NCI-H1092 (cell line): ENCODE measurements at regions not wholly inside any gene's neighbourhood (a gene's known extent, or its start where the extent isn't known, plus 50 kb on each side); places are given as distances from the start of the nearest gene placed in this dataset.

Experiments
- DNase-seq: peaks from one replicate; lab custom pipeline; 2025; lab: John Stamatoyannopoulos, UW

- DNase-seq = no peak
Measured at GRCh38 chr2:41913921-41914609, 133.8 kb upstream of the PKDCC start.

- no peak for DNase-seq
Measured at GRCh38 chr2:41914936-41915335, 132.9 kb upstream of the PKDCC start.

- no peak for DNase-seq
Measured at GRCh38 chr2:41916177-41916576, 131.6 kb upstream of the PKDCC start.

- no peak for DNase-seq
Measured at GRCh38 chr2:41917587-41917986, 130.2 kb upstream of the PKDCC start.

GRCh38 chr2:41919135-41919534 lies 128.7 kb upstream of the PKDCC start:
- DNase-seq = no peak

GRCh38 chr2:41920181-41920580 lies 127.6 kb upstream of the PKDCC start:
- DNase-seq = no peak

GRCh38 chr2:41920812-41921211 lies 127.0 kb upstream of the PKDCC start:
- DNase-seq = no peak

- no peak for DNase-seq
Measured at GRCh38 chr2:41922177-41922576, 125.6 kb upstream of the PKDCC start.

- no peak for DNase-seq
Measured at GRCh38 chr2:41923156-41923786, 124.5 kb upstream of the PKDCC start.

- no peak for DNase-seq
Measured at GRCh38 chr2:41924024-41924423, 123.8 kb upstream of the PKDCC start.

- DNase-seq = no peak
Measured at GRCh38 chr2:41924709-41925408, 123.0 kb upstream of the PKDCC start.

- DNase-seq = no peak
Measured at GRCh38 chr2:41925712-41926111, 122.1 kb upstream of the PKDCC start.

- DNase-seq = no peak
Measured at GRCh38 chr2:41926614-41927580, 120.9 kb upstream of the PKDCC start.

GRCh38 chr2:41927581-41928264 lies 120.1 kb upstream of the PKDCC start:
- DNase-seq = no peak

GRCh38 chr2:41928526-41928925 lies 119.3 kb upstream of the PKDCC start:
- DNase-seq = no peak

GRCh38 chr2:41930807-41931566 lies 116.8 kb upstream of the PKDCC start:
- no peak for DNase-seq

- DNase-seq = no peak
Measured at GRCh38 chr2:41932241-41933045, 115.4 kb upstream of the PKDCC start.

- no peak for DNase-seq
Measured at GRCh38 chr2:41933046-41933420, 114.8 kb upstream of the PKDCC start.

- DNase-seq = no peak
Measured at GRCh38 chr2:41933585-41934320, 114.1 kb upstream of the PKDCC start.
